B cell (primary cell): ENCODE measurements at regions not wholly inside any gene's neighbourhood (a gene's known extent, or its start where the extent isn't known, plus 50 kb on each side); places are given as distances from the start of the nearest gene placed in this dataset.

Experiments
- EZH2 ChIP-seq: IDR thresholded peaks from 2 replicates; pipeline ENCODE4 v1.6.1; 2012; ENCODE audit warnings: borderline replicate concordance, low read depth, mild to moderate bottlenecking, moderate library complexity, low read length; ENCODE audit not compliant: insufficient read depth, poor library complexity, severe bottlenecking
- TF ChIP-seq, protein P1 (sequence below): fragments of 200-600 bp; IDR thresholded peaks from one replicate; pipeline ENCODE4 v1.8.0; 2022; ENCODE audit warnings: antibody characterized with exemption, mild to moderate bottlenecking

DNA sequence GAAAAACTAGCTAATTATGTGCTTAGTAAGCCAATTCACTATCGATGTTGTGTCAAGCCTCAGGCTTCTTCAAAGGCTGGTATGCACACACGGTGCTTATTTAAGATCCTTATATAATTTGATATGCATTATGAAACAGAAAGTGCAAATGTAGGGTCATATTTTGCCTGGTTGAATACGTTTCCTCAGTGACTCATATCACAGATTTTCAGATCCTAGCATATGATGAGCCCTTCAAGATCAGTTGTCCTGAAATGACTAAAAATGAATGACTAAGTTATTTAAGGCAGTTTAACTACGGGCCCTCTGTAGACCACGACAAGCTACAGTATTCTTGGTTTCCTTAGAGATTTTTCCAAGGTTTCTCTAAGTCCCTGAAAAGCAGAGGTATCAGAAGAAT is 778.3 kb downstream of the PRELID2 start:
- TF ChIP-seq, protein P1, sequence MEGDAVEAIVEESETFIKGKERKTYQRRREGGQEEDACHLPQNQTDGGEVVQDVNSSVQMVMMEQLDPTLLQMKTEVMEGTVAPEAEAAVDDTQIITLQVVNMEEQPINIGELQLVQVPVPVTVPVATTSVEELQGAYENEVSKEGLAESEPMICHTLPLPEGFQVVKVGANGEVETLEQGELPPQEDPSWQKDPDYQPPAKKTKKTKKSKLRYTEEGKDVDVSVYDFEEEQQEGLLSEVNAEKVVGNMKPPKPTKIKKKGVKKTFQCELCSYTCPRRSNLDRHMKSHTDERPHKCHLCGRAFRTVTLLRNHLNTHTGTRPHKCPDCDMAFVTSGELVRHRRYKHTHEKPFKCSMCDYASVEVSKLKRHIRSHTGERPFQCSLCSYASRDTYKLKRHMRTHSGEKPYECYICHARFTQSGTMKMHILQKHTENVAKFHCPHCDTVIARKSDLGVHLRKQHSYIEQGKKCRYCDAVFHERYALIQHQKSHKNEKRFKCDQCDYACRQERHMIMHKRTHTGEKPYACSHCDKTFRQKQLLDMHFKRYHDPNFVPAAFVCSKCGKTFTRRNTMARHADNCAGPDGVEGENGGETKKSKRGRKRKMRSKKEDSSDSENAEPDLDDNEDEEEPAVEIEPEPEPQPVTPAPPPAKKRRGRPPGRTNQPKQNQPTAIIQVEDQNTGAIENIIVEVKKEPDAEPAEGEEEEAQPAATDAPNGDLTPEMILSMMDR: no peak
- TF ChIP-seq EZH2: no peak
